Omental fat pad (tissue), 3 donors: ENCODE measurements at regions not wholly inside any gene's neighbourhood (a gene's known extent, or its start where the extent isn't known, plus 50 kb on each side); places are given as distances from the start of the nearest gene placed in this dataset.
"Not testable (repeated sequence)": the region's sequence is repeated elsewhere in the genome, so short reads cannot be mapped to it uniquely, and the experiment has no call there.

Experiments
- ATAC-seq: fragments of 150-250 bp; one replicate; pipeline ENCODE4 v1.9.1; 2016; ENCODE audit warnings: mild to moderate bottlenecking, moderate library complexity; ENCODE audit not compliant: low FRiP score
- DNase-seq: peaks from one replicate; pipeline ENCODE4 v3.0.0-alpha.2; 2019; ENCODE audit warnings: low spot score
- CTCF ChIP-seq, 3 donors: fragments of 450-650 bp; IDR thresholded peaks; one replicate each; pipeline ENCODE4 v1.5.1; 2016 to 2017; ENCODE audit warnings: antibody characterized with exemption in 3 of 3, mild to moderate bottlenecking in 3 of 3, moderate library complexity in 2 of 3

DNA sequence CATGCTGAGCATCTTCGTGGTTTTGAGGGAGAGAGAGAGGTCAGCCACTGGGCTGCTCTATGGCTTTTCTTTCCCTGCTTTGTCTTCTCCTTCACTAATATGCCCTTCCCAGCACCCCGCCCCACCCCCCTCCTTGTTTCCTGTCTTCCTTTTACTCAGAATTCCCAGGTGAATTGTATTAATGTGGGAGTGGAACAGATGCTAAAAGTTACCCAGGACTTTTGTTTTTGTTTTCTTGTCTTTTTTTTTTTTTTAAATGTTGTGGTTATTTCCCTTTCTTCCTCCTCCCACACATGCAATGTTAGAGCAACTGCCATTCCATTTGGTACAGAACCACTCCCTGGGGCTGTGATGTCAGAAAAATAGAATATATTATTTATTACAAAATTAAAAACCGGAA lies 442.7 kb upstream of the CD180 start:
- no peak for TF ChIP-seq CTCF (IDR thresholded peaks at IDR 0.05)
- ATAC-seq (no peak), DNase-seq (no peak)

DNA sequence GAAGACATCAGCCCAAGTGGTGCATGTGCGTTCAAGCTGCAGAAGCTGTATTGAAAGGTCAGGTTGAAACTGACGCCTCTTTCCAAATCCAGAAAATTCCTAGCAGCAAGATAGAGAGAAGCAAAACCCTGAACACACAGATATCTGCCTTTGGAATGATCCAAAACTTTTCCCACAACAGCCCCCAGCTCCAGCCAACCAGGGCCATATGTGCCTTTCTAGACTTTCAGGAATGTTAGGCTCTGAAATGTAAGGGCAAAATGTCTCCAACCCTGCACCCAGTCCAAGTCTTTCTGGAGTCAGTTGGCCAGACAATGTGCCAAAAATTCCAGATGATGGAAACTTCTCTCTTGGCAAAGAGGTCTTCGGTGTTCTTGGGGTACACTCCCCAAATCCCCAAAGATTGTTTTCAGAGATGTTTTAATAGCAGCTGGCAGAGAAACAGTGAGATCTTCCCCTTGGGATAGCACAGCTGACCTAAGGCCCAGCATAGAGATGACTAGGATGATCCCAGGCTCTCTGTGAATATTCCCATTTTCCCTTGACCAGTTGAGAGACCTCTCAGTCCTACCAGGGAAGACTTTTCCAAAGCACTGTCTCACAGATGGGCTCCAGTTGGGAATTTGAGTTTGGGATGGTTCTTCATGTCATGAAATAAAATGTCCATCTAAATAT lies 440.4 kb upstream of the CD180 start:
- no peak for TF ChIP-seq CTCF (IDR thresholded peaks at IDR 0.05)
- no peak for DNase-seq
- ATAC-seq: no peak

DNA sequence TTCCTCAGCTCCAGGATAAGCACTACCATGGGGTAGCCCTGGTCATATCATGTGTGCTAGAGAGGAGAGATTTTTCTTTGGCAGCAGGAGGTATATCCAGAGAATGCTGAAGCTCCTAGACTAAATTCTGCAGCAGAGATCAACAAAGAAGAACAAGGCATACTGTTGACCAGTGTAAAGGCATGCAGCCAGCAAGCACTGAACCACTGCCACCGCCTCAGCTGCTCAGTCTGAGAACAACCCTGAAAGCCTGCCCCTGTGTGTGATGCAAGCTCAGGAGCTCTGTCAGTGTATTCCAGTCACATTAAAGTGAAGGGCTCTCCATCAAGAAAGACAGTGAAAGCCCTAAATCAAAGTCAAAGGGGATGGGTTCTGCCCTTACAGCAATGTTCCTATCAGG lies 439.5 kb upstream of the CD180 start:
- no peak for ATAC-seq
- TF ChIP-seq CTCF (IDR thresholded peaks at IDR 0.05): no peak
- DNase-seq: no peak

DNA sequence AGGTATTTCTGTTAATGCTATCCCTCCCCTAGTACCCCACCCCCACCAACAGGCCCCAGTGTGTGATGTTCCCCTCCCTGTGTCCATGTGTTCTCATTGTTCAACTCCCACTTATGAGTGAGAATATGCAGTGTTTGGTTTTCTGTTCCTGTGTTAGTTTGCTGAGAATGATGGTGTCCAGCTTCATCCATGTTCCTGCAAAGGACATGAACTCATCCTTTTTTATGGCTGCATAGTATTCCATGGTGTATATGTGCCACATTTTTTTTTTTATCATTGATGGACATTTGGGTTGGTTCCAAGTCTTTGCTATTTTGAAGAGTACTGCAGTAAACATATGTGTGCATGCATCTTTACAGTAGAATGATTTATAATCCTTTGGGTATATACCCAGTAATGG lies 430.5 kb upstream of the CD180 start:
- not testable (repeated sequence) for DNase-seq, ATAC-seq

DNA sequence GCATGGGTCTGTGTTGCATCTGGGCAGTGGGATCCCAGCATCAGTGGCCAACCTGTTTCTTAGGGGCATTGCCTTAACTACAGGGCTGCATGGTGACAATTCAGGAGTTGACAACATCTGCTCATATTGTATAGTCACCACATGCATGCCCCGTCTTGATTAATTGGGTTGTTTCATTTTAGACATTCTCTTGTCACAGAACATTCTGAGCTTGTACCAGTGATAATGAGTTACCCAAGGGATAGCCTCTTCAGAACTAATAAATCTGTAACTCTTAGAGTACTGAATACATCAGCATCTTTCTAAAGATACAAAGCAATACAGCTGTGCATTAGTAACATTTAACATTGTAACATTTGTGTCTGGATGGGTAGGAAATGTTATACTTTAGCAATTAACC lies 426.5 kb upstream of the CD180 start:
- DNase-seq (no peak), ATAC-seq (no peak)
- TF ChIP-seq CTCF (IDR thresholded peaks at IDR 0.05): no peak

GRCh38 chr5:67620424-67621397 lies 424.1 kb upstream of the CD180 start:
- no peak for TF ChIP-seq CTCF (IDR thresholded peaks at IDR 0.05)
- ATAC-seq (no peak), DNase-seq (no peak)

GRCh38 chr5:67619636-67620035 lies 423.0 kb upstream of the CD180 start:
- ATAC-seq: no peak
- no peak for DNase-seq
- no peak for TF ChIP-seq CTCF (IDR thresholded peaks at IDR 0.05)
